ENCODE measurements at regions not wholly inside any gene's neighbourhood (a gene's known extent, or its start where the extent isn't known, plus 50 kb on each side); places are given as distances from the start of the nearest gene placed in this dataset.
A peak's percentile ranks its signal among the peaks of the same experiment; 100 is the strongest.

DNA sequence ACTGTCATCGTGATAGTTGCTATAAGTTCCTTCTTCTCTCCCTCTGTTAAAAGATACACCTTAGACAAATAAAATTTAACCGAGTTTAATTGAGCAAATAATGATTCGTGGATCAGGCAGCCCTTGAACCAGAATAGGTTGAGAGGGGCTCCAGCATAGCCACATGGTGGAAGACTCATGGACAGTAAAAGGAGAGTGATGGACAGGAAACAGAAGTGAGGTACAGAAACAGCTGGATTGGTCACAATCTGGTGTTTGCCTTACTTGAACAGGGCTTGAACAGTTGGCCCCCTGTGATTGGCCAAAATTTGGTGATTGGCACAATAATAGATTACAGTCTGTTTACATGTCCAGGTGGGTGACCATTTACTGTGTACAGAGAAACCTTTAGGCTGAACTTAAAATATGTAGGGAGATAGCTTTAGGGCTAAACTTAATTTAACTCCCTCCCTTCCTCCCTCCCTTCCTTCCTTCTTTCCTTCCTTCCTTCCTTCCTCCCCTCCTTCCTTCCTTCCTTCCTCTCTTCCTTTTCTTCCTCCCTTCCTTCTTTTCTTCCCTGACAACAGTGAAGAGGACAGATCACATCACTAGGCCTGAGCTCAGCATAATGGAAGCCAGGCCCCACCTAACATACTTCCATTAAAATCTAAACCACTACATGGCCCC is 531.8 kb upstream of the JARID2 start:
- DNase-seq (ENCODE audit: low spot score, unreplicated experiment), result no peak
- TF ChIP-seq, protein P1, sequence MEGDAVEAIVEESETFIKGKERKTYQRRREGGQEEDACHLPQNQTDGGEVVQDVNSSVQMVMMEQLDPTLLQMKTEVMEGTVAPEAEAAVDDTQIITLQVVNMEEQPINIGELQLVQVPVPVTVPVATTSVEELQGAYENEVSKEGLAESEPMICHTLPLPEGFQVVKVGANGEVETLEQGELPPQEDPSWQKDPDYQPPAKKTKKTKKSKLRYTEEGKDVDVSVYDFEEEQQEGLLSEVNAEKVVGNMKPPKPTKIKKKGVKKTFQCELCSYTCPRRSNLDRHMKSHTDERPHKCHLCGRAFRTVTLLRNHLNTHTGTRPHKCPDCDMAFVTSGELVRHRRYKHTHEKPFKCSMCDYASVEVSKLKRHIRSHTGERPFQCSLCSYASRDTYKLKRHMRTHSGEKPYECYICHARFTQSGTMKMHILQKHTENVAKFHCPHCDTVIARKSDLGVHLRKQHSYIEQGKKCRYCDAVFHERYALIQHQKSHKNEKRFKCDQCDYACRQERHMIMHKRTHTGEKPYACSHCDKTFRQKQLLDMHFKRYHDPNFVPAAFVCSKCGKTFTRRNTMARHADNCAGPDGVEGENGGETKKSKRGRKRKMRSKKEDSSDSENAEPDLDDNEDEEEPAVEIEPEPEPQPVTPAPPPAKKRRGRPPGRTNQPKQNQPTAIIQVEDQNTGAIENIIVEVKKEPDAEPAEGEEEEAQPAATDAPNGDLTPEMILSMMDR (IDR thresholded peaks at IDR 0.05; ENCODE audit: unreplicated experiment), result no peak
- Mint-ChIP-seq H3K4me1 (ENCODE audit: low read depth) (peaks cover 8% of the 10 kb centered on the region), H3K4me3 (ENCODE audit: low read depth) (no peak overlapping the region), H3K9me3 (ENCODE audit: low read depth) (no peaks in the 10 kb centered on the region), H3K27me3 (peaks cover 15% of the 10 kb centered on the region), H3K27ac (no peak overlapping the region), H3K36me3 (ENCODE audit: insufficient read depth) (no peaks in the 10 kb centered on the region)

DNA sequence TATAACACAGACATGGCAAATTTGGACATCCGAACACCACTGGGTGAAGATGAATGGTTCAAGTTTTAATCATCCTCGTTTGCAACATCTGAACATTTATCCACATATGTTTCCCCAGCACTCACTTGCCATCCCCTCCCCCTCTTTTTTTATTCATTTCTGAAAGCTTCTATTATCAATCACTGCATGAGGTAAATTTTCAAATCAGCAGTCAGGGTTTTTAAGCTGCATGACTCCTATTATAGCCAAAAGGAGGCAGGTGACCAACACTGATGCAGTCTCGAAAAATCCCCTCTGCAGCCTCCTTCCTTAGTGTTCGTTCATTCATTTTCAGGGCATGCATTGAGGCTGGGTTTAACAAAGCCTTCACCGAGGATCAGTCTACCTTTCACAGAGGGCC is 530.8 kb upstream of the JARID2 start:
- no peak overlapping the region for H3K4me3 Mint-ChIP-seq (ENCODE audit: low read depth)
- H3K36me3 Mint-ChIP-seq (ENCODE audit: insufficient read depth), result no peaks in the 10 kb centered on the region
- H3K9me3 Mint-ChIP-seq (ENCODE audit: low read depth), result no peaks in the 10 kb centered on the region
- TF ChIP-seq, protein P1 (IDR thresholded peaks at IDR 0.05; ENCODE audit: unreplicated experiment), result no peak
- peaks cover 16% of the 10 kb centered on the region for H3K4me1 Mint-ChIP-seq (ENCODE audit: low read depth)
- H3K27me3 Mint-ChIP-seq, result peaks cover 15% of the 10 kb centered on the region
- no peak overlapping the region for H3K27ac Mint-ChIP-seq
- no peak for DNase-seq (ENCODE audit: low spot score, unreplicated experiment)

DNA sequence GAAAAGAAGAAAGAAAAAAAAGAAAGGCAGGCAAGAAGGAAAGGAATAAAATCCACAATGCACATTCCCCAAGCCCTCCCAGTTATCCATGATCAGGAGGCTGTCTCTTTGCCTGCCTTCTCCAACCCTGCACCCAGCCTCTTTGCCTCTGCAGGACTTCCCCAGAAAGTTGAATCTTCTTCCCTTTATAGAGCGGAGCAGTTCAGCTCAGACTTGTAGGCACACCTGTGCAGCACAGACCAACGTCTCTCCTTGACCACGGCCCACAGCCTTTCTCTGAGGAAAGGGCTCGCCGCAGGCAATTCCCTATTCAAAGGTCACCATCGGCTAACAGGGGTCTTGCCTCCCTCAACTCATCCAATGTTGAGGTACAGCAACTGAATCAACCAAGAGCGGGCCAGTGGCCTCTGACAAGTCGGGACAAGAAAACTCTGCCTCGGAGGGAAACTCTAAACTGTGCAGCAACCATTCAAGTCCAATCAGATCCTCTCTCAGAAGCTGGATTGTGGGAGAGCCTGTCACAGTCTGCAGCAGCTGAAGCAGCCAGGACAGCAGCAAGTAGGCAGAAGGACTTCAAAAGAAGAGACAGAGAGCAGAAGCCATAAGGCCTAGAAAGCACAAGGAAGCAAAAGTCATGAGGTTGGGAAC is 529.2 kb upstream of the JARID2 start:
- no peak for DNase-seq (ENCODE audit: low spot score, unreplicated experiment)
- Mint-ChIP-seq H3K4me3 (ENCODE audit: low read depth) (no peak overlapping the region), H3K4me1 (ENCODE audit: low read depth) (peaks cover 32% of the 10 kb centered on the region), H3K36me3 (ENCODE audit: insufficient read depth) (no peaks in the 10 kb centered on the region), H3K27me3 (peaks cover 15% of the 10 kb centered on the region), H3K27ac (no peak overlapping the region), H3K9me3 (ENCODE audit: low read depth) (no peaks in the 10 kb centered on the region)
- TF ChIP-seq, protein P1 (IDR thresholded peaks at IDR 0.05; ENCODE audit: unreplicated experiment), result no peak

DNA sequence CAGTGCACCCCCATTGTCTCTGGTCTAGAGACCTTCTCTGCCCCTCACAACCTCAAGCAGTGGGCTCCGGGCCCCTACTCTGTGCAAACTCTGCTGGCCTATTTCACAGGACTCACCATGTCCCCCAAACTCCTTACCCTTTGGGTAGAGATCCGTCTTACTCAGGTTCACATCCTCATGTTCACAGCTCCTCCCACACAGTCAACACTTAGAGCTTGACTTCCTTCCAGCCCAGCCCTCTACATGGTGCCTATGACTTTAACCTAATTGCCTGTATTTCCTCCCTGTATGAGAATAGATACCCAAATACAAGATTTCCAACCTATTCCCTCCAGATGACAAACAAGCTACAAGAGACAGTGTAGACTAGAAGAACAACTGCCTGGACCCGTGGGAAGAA is 528.6 kb upstream of the JARID2 start:
- H3K27me3 Mint-ChIP-seq, result peaks cover 15% of the 10 kb centered on the region
- H3K36me3 Mint-ChIP-seq (ENCODE audit: insufficient read depth), result no peaks in the 10 kb centered on the region
- no peak overlapping the region for H3K4me3 Mint-ChIP-seq (ENCODE audit: low read depth)
- no peak for DNase-seq (ENCODE audit: low spot score, unreplicated experiment)
- H3K4me1 Mint-ChIP-seq (ENCODE audit: low read depth), result peaks cover 37% of the 10 kb centered on the region
- H3K9me3 Mint-ChIP-seq (ENCODE audit: low read depth), result no peaks in the 10 kb centered on the region
- TF ChIP-seq, protein P1 (IDR thresholded peaks at IDR 0.05; ENCODE audit: unreplicated experiment), result no peak
- no peak overlapping the region for H3K27ac Mint-ChIP-seq

DNA sequence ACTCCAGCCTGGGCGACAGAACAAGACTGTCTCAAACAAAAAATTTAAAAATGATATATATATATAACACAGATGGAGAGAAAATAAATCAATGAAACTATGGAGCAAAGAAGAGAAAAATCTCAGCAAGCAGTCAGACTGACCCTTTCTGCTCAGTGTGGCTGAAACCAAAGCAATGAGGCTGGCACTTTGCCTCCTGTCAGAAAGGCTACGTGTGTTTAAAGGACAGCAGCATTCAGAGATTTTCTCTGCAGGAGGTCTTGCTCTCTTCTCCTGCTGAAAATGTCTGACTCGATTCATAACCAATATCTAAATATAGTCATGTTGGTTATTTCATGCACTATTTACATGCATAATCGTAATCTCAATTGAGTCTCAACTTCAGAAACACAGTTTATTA is 527.0 kb upstream of the JARID2 start:
- peaks cover 35% of the 10 kb centered on the region for H3K4me1 Mint-ChIP-seq (ENCODE audit: low read depth)
- H3K36me3 Mint-ChIP-seq (ENCODE audit: insufficient read depth), result no peaks in the 10 kb centered on the region
- no peak overlapping the region for H3K4me3 Mint-ChIP-seq (ENCODE audit: low read depth)

More for the DNA sequence above, 527.0 kb upstream of the JARID2 start:
- Mint-ChIP-seq H3K9me3 (ENCODE audit: low read depth) (peaks cover 3% of the 10 kb centered on the region), H3K27me3 (peaks cover 13% of the 10 kb centered on the region), H3K27ac (peak overlapping the region; percentile 71)
- TF ChIP-seq, protein P1 (IDR thresholded peaks at IDR 0.05; ENCODE audit: unreplicated experiment), result no peak
- DNase-seq (ENCODE audit: low spot score, unreplicated experiment), result no peak

All from progenitor cell of endocrine pancreas (in vitro differentiated cells).